GM12878 (cell line): ENCODE measurements at regions not wholly inside any gene's neighbourhood (a gene's known extent, or its start where the extent isn't known, plus 50 kb on each side); places are given as distances from the start of the nearest gene placed in this dataset.

ENCODE experiments used
- ATAC-seq: fragments of 200-7000 bp; cut with Tn5 transposase; 3 replicates; pipeline ENCODE4 v1.9.1; 2020; ENCODE audit warnings: mild to moderate bottlenecking, moderate library complexity
- BruUV-seq: library from RNA; stranded (reverse); fragments of 400-500 nt; replicated peaks from 2 replicates; lab custom pipeline; 2021; lab: Mats Ljungman, UMichigan
- CTCF ChIA-PET: fragments of 300-600 bp; sonication (Branson Sonifier 250); formaldehyde crosslinking; extraction: SDS; loops from one replicate; lab custom pipeline; 2021; ENCODE audit warnings: inconsistent platforms; lab: Yijun Ruan, JAX
- POLR2A ChIA-PET: fragments of 350-600 bp; formaldehyde crosslinking; extraction: SDS; loops from one replicate; lab custom pipeline; 2021; ENCODE audit warnings: inconsistent platforms; lab: Charles Lee
- RAD21 ChIA-PET: fragments of 300-600 bp; sonication (Branson Sonifier 250); formaldehyde crosslinking; loops from one replicate; lab custom pipeline; 2023; ENCODE audit warnings: antibody characterized with exemption; ENCODE audit not compliant: unreplicated experiment; lab: Charles Lee
- SMC1A ChIA-PET: fragments of 300-600 bp; sonication (Branson Sonifier 250); formaldehyde crosslinking; loops from one replicate; lab custom pipeline; 2023; ENCODE audit not compliant: unreplicated experiment, uncharacterized antibody; lab: Charles Lee
- DNase-seq: peaks from one replicate; pipeline ENCODE4 v3.0.0-alpha.2; 2011; ENCODE audit warnings: low read depth, low spot score
- FAIRE-seq: peaks from 3 replicates; lab custom pipeline; 2011; peaks lifted over from hg19 to GRCh38; lab: Jason Lieb, UNC
- H2AFZ ChIP-seq: 2 replicates; pipeline ENCODE4 v1.6.0; 2011; ENCODE audit warnings: low read depth, low read length, control low read depth; ENCODE audit not compliant: control insufficient read depth
- H3K27ac ChIP-seq: 2 replicates; pipeline ENCODE4 v1.5.1; 2011; ENCODE audit warnings: control low read depth; ENCODE audit not compliant: control insufficient read depth, insufficient read depth
- H3K27me3 ChIP-seq, 2 experiments: replicated peaks in 1 of 2; 2 replicates each; pipeline versions ENCODE4 v1.6.0 to v1.6.1; 2011; ENCODE audit warnings: low read length in 1 of 2; ENCODE audit not compliant: control insufficient read depth in 2 of 2, insufficient read depth in 2 of 2
- H3K36me3 ChIP-seq, 2 experiments: 2 replicates each; pipeline ENCODE4 v1.5.1; 2011; ENCODE audit warnings: low read length in 1 of 2; ENCODE audit not compliant: control insufficient read depth in 2 of 2, insufficient read depth in 2 of 2
- H3K4me1 ChIP-seq: 2 replicates; pipeline ENCODE4 v1.6.1; 2011; ENCODE audit warnings: mild to moderate bottlenecking, low read length, moderate library complexity, mixed read lengths; ENCODE audit not compliant: control insufficient read depth, insufficient read depth
- H3K4me2 ChIP-seq: 2 replicates; pipeline ENCODE4 v1.6.0; 2011; ENCODE audit warnings: control low read depth; ENCODE audit not compliant: control insufficient read depth, insufficient read depth
- H3K4me3 ChIP-seq: fragments of 200-600 bp; sonication (generic); 2 replicates; pipeline ENCODE4 v1.5.1; 2016
- H3K79me2 ChIP-seq: 2 replicates; pipeline ENCODE4 v1.6.0; 2011; ENCODE audit warnings: low read length; ENCODE audit not compliant: control insufficient read depth, insufficient read depth
- H3K9ac ChIP-seq: 2 replicates; pipeline ENCODE4 v1.8.0; 2011; ENCODE audit warnings: low read length, control low read depth, mixed read lengths; ENCODE audit not compliant: control insufficient read depth, insufficient read depth
- H3K9me3 ChIP-seq: replicated peaks from 3 replicates; pipeline ENCODE4 v1.5.1; 2011; ENCODE audit warnings: mild to moderate bottlenecking, low read length; ENCODE audit not compliant: control insufficient read depth, insufficient read depth
- H4K20me1 ChIP-seq: 2 replicates; pipeline ENCODE4 v1.6.0; 2011; ENCODE audit not compliant: control insufficient read depth, insufficient read depth
- BACH1 ChIP-seq: fragments of 450-650 bp; IDR thresholded peaks from 2 replicates; pipeline ENCODE4 v1.6.1; 2017; ENCODE audit warnings: mild to moderate bottlenecking, borderline replicate concordance
- BMI1 ChIP-seq: fragments of 450-650 bp; IDR thresholded peaks from 2 replicates; pipeline ENCODE4 v1.6.1; 2016; ENCODE audit warnings: mild to moderate bottlenecking, moderate library complexity, borderline replicate concordance
- E2F4 ChIP-seq: IDR thresholded peaks from 2 replicates; pipeline ENCODE4 v1.6.1; 2012; ENCODE audit warnings: low read depth, low read length, improper control_type of control experiment
- EP300 ChIP-seq, 2 experiments: fragments of 150-350 bp in 1 of 2; IDR thresholded peaks; 2 replicates each; pipeline ENCODE4 v1.6.1; 2011 to 2012; ENCODE audit warnings: low read depth in 2 of 2, low read length in 2 of 2, borderline replicate concordance in 1 of 2, improper control_type of control experiment in 1 of 2, inconsistent platforms in 1 of 2; ENCODE audit not compliant: control insufficient read depth in 1 of 2
- GATAD2B ChIP-seq: fragments of 450-650 bp; conservative IDR thresholded peaks from 2 replicates; pipeline ENCODE4 v1.6.1; 2017; ENCODE audit warnings: low read depth, mild to moderate bottlenecking, moderate library complexity
- HDAC2 ChIP-seq: fragments of 200-600 bp; sonication (generic); IDR thresholded peaks from 2 replicates; pipeline ENCODE4 v1.6.1; 2017
- HSF1 ChIP-seq: fragments of 150-350 bp; IDR thresholded peaks from 2 replicates; pipeline ENCODE4 v1.6.1; 2014; ENCODE audit warnings: mild to moderate bottlenecking, low read depth, low read length
- IRF4 ChIP-seq: IDR thresholded peaks from 2 replicates; pipeline ENCODE4 v1.6.1; 2011; ENCODE audit warnings: low read depth, low read length
- MAX ChIP-seq: IDR thresholded peaks from 2 replicates; pipeline ENCODE4 v1.6.1; 2012; ENCODE audit warnings: low read depth, low read length, improper control_type of control experiment
- POLR2AphosphoS2 ChIP-seq: IDR thresholded peaks from 2 replicates; pipeline ENCODE4 v1.6.1; 2011; ENCODE audit warnings: low read depth, mild to moderate bottlenecking, low read length, improper control_type of control experiment, moderate library complexity
- RB1 ChIP-seq: fragments of 450-650 bp; formaldehyde crosslinking; IDR thresholded peaks from 2 replicates; pipeline ENCODE4 v1.6.1; 2017; ENCODE audit warnings: mild to moderate bottlenecking, borderline replicate concordance
- ZSCAN29 ChIP-seq: fragments of 450-650 bp; IDR thresholded peaks from 2 replicates; pipeline ENCODE4 v1.6.1; 2017; ENCODE audit warnings: mild to moderate bottlenecking, moderate library complexity
- in situ Hi-C: fragments of 300-500 bp; cut with MboI; formaldehyde crosslinking; loops from 9 replicates; pipeline ENCODE4 v1.14.3; 2018; ENCODE audit warnings: mixed read lengths
- intact Hi-C: fragments of 100-400 bp; cut with micrococcal nuclease; formaldehyde crosslinking; loops from one replicate; pipeline ENCODE4 v1.14.2; 2022; ENCODE audit not compliant: unreplicated experiment

- Histone ChIP-seq H3K4me2 (no peak overlapping the region), H3K4me3 (no peak overlapping the region), H3K4me1 (no peaks in the 10 kb centered on the region), H2AFZ (no peak overlapping the region), H3K27ac (no peak overlapping the region), H3K9ac (no peak overlapping the region), H3K79me2 (no peaks in the 10 kb centered on the region), H3K36me3 (no peaks in the 10 kb centered on the region), H4K20me1 (no peaks in the 10 kb centered on the region), H3K27me3 (no peaks in the 10 kb centered on the region), H3K9me3 (no peaks in the 10 kb centered on the region)
- CTCF ChIA-PET = no interaction called here
- intact Hi-C loops (no loop called here), in situ Hi-C loops (no loop called here)
- ATAC-seq (no peak), DNase-seq (no peak), FAIRE-seq (no peak)
- TF ChIP-seq RB1 (no peak), BMI1 (no peak), E2F4 (no peak), HDAC2 (no peak), HSF1 (no peak), IRF4 (no peak), GATAD2B (no peak), MAX (no peak), EP300 (IDR thresholded peaks at IDR 0.05; ENCODE audit: borderline replicate concordance in 1 of 2, control insufficient read depth in 1 of 2, low read depth in 2 of 2, low read length in 2 of 2) (no peak), ZSCAN29 (no peak), POLR2AphosphoS2 (no peak), BACH1 (no peak)
- SMC1A ChIA-PET = no interaction called here
- BruUV-seq = no TSS peak
- RAD21 ChIA-PET = no interaction called here
- POLR2A ChIA-PET = no interaction called here
Measured at GRCh38 chr9:82252116-82252515, 263.5 kb downstream of the SPATA31D1 start.
